Mesenteric fat pad (tissue), 1 donor: ENCODE measurements at regions not wholly inside any gene's neighbourhood (a gene's known extent, or its start where the extent isn't known, plus 50 kb on each side); places are given as distances from the start of the nearest gene placed in this dataset.
"Not testable (repeated sequence)": the region's sequence is repeated elsewhere in the genome, so short reads cannot be mapped to it uniquely, and the experiment has no call there.

Source experiments
- DNase-seq: peaks from one replicate; pipeline ENCODE4 v3.0.0-alpha.2; 2020; ENCODE audit warnings: low spot score
- donor health status: DM: yes; HTN: yes; CAD: no.

- no peak for DNase-seq
These were observed 68.2 kb downstream of the ATP23 start for GRCh38 chr12:58009405-58010195.

DNA sequence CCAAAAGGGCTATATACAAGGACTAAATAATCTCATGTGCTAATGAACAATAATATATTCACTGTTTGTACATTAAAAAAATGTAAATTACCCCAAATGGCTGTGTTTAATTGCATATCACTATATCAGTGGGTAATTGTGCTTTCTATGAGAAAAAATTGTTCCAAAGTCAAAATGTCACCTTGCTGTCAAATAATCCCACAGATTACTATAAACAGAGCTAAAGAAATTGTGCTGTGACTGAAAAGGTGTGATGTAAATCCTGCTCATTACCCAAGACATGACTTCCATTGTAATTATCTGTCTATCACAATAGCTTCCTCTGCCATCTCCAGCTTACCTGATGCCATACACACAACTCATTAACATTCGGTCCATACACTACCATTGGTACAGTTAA, 70.3 kb downstream of the ATP23 start:
- DNase-seq: no peak

DNA sequence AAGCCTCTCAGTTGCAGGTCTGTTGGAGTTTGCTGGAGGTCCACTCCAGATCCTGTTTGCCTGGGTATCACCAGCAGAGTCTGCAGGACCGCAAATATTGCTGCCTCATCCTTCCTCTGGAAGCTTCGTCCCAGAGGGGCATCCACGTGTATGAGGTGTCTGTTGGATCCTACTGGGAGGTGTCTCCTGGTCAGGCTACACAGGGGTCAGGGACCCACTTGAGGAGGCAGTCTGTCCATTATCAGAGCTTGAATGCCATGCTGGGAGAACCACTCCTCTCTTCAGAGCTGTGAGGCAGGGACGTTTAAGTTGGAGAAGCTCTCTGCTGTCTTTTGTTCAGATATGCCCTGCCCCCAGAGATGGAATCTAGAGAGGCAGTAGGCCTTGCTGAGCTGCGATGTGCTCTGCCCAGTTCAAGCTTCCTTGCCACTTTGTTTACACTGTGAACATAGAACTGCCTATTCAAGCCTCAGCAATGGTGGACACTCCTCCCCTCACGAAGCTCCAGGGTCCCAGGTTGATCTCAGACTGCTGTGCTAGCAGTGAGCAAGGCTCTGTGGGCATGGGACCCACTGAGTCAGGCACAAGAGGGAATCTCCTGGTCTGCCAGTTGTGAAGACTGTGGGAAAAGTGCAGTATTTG, 81.1 kb downstream of the ATP23 start:
- DNase-seq: not testable (repeated sequence)

GRCh38 chr12:58025431-58025830, 84.1 kb downstream of the ATP23 start:
- DNase-seq: no peak

GRCh38 chr12:58026426-58026825, 85.1 kb downstream of the ATP23 start:
- DNase-seq: no peak

DNA sequence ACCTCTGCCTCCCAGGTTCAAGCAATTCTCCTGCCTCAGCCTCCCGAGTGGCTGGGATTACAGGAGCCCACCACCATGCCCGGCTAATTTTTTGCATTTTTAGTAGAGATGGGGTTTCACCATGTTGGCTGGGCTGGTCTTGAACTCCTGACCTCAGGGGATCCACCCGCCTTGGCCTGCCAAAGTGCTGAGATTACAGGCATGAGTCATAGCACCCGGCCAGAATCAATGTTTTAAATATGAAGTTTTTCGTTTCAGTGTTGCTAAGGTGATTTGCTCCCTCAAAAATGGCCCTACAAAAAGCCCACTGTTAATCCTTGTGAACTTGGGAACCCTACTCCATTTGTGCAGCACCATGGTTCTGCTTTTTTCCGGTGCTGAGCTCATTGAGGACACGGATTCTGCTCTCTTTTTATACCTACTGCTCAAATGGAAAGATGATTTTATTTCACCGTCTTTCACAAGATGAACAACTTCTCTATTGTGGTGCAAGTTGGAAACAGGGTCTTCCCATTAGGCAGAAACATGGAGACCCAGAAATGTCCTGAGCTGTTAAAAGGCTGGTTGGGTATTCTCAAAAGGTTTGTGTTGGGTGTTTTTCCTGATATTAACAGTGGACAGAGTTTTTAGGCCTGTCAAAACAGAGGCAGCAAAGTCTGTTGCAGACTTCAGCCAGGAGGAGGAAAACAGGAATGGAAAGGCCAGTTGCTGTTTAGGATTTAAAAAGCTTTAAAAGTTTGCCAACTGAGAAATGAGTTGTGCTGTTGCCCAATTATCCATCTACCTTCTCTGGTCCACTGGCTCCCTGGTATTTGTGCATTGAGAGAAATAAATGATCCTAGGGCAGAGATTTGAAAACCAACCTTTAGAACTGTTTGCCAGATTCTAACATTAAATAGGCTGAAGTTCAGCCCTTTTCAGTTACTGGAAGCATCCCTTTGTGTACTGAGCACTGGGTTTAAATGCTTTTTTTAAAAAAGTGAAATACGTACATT, 85.8 kb downstream of the ATP23 start:
- no peak for DNase-seq

DNA sequence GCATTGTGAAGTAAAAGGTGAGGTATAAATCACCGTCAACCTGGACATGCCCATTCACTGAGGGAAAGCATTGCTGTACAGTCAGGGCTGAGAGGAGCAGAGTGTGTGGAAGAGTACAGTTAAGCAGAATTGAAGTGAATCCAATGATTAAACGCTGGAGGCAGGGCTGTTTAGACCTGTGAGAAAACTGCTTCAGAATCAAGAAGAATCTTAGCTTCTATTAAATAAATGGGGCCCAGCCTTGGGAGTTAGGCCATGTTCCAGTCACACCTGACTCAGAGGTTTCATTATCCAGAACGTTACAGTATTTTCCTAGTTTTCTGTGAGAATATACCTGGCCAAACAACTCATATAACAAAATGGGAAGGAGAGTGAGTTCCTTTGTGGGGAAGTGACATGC, 86.9 kb downstream of the ATP23 start:
- DNase-seq: no peak

DNA sequence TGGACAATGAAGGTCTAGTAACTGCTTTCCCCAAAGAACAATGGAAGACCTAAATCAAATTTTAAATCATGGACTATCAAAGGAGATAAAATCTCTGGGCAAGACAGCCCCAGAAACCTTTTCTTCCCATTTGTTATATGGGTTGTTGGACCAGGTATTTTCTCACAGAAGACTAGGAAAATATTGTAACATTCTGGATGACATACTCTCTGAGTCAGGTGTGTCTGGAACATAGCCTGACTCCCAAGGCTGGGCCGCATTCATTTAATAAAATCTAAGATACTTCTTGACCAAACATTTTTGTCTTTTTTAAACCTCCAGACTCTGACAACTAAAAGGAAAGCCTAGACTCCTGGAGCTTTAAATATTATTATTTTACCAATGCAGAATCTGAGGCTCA, 87.9 kb downstream of the ATP23 start:
- DNase-seq: no peak

DNA sequence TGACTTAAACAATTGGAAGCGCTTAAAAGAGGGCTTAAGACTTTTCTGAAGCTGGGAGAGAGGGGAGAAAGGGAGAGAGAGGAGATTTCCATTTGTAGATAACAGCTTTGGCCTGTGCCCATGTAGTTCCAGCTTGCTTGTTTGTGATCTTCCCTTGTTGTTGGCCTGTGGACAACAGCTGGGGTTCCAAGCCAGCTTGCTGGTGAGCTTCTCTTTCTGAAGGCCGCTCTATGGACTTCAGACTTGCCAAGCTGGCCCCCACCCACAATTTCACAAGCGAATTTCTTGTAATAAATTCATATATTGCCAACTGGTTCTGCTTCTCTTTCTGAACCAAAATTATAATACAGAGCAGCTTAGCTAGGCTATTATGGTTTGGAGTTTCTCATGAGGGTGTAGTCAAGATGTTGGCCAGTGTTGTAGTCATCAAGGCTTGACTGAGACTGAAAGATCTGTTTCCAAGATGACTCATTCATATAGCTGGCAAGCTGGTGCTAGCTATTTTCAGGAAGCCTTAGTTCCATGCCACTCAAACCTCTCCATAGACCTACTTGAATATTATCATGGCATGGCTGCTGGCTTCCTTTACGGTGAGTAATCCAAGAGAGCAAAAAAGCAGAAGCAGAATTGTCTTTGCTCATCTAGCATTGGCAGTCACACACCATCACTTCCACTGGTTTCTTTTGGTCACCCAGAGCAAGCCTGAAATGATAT, 89.4 kb downstream of the ATP23 start:
- DNase-seq: no peak

DNA sequence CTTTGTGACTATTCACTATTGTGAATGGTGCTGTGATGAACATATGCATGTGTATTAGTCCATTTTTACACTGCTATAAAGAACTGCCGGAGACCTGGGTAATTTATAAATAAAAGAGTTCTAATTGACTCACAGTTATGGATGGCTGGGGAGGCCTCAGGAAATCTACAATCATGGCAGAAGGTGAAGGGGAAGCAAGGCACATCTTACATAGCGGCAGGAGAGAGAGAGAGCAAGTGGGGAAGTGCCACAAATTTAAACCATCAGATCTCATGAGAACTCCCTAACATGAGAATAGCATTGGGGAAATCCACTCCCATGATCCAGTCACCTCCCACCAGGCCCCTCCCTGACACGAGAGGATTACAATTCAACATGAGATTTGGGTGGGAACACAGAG, 90.8 kb downstream of the ATP23 start:
- DNase-seq: no peak

GRCh38 chr12:58033831-58034230, 92.5 kb downstream of the ATP23 start:
- DNase-seq: no peak

DNA sequence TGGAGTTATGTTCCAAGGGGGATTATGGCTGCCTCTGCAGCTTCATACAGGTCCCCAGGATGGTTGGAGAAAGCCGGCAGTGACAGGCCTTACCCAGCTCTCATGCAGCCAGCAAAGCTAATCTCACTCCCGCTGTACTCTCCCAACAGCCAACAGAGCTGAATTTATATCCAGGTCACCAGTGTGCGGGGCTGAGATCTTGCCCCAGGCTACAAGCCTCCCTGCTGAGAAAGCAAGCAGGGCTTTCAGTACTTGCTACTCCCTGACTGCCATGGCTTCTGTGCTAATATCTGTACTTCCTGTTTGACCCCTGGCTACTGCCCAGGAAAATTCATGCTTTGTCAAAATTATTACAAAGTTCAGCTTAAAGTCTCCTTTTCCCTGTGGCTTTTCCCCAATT, 92.9 kb downstream of the ATP23 start:
- DNase-seq: no peak

- no peak for DNase-seq
These were observed 93.3 kb downstream of the ATP23 start for GRCh38 chr12:58034712-58035111.

GRCh38 chr12:58041441-58041840, 100.1 kb downstream of the ATP23 start:
- no peak for DNase-seq

DNA sequence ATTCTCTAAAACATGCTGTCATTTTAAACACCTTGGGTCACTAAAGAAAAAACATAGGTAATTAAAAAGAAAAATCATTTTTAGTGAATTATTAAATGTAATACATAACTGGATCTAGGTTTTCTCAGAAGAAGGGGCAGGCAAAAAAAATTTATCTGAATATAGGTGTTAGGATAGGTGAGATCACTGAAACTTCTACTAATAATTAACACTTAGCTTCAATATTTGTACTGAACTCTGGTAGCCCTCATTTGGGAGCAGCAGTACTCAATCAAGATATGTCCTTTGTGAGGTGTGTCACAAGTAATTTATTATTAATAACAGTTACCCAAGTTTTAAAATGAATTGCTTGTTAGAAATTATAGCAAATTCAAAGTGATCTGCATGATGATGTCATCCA, 103.6 kb downstream of the ATP23 start:
- DNase-seq: no peak

GRCh38 chr12:58046271-58046670, 104.9 kb downstream of the ATP23 start:
- DNase-seq: no peak

- DNase-seq: no peak
These were observed 110.0 kb downstream of the ATP23 start for GRCh38 chr12:58051378-58051777.

DNA sequence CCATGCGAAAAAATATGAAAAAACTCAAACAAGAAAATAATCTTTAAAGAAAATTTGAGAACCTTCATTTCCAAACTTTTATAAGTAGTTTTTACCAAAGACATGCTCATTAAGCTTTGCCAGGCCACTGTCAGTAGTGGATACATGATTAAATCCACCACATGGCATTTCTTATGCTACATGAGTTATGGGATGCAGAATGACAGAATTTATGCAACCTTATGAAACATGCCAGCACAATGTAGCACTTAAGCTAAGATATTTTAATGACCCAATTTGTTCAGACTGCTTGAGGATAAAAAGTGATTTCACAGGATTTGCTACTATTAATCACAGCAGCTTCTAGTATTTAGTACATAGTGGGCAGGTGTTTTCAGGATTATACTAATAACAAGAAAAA, 123.3 kb downstream of the ATP23 start:
- no peak for DNase-seq

DNA sequence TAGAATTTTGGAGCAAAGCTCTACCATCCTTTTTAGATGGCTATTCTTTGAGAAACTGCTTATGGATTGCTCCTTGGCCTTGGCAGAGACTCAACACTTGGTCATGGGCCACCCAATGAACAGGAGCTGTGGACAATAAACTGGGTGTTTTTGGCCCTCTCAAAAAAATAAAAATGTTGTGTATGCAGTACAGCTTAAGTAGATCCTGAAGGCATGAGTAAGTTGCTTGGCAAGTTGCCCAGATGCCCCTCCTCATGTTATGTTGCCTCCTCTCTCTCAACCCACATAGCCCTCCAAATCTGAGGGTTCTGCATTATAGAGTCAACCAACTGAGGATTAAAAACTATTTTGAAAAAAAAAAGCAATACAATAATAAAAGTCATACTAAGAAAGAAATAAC, 124.9 kb downstream of the ATP23 start:
- no peak for DNase-seq

- DNase-seq: no peak
These were observed 126.4 kb downstream of the ATP23 start for GRCh38 chr12:58067610-58068387.
